H1 (cell line): ENCODE measurements at regions not wholly inside any gene's neighbourhood (a gene's known extent, or its start where the extent isn't known, plus 50 kb on each side); places are given as distances from the start of the nearest gene placed in this dataset.
A peak's percentile ranks its signal among the peaks of the same experiment; 100 is the strongest.

ENCODE experiments used
- CTCF ChIA-PET: fragments of 300-600 bp; sonication (Branson Sonifier 250); formaldehyde crosslinking; loops from one replicate; lab custom pipeline; 2021; ENCODE audit not compliant: partially characterized antibody; lab: Charles Lee
- POLR2A ChIA-PET: fragments of 300-600 bp; sonication (Branson Sonifier 250); formaldehyde crosslinking; loops from one replicate; lab custom pipeline; 2021; ENCODE audit warnings: inconsistent platforms; ENCODE audit not compliant: partially characterized antibody; lab: Charles Lee
- DNase-seq, 2 experiments: peaks; one replicate each; pipeline versions ENCODE4 v3.0.0 to v3.0.0-alpha.2; 2010 to 2022; ENCODE audit warnings: low spot score in 2 of 2, low read depth in 1 of 2, mixed read lengths in 1 of 2
- FAIRE-seq: peaks from 2 replicates; lab custom pipeline; 2011; peaks lifted over from hg19 to GRCh38; lab: Jason Lieb, UNC
- H2AFZ ChIP-seq: 2 replicates; pipeline ENCODE4 v1.8.1; 2012; ENCODE audit warnings: low read length, inconsistent platforms
- H2AK5ac ChIP-seq: 2 replicates; pipeline ENCODE4 v1.6.1; 2013; ENCODE audit warnings: low read depth, low read length
- H2BK120ac ChIP-seq: replicated peaks from 2 replicates; pipeline ENCODE3; 2013; ENCODE audit warnings: low read depth, low read length, inconsistent platforms
- H2BK12ac ChIP-seq: 2 replicates; pipeline ENCODE4 v1.6.1; 2013; ENCODE audit warnings: low read depth, low read length
- H2BK15ac ChIP-seq: 2 replicates; pipeline ENCODE4 v1.6.1; 2013; ENCODE audit warnings: low read length
- H2BK20ac ChIP-seq: 2 replicates; pipeline ENCODE4 v1.6.1; 2013; ENCODE audit warnings: low read length
- H2BK5ac ChIP-seq: 2 replicates; pipeline ENCODE4 v1.6.1; 2013; ENCODE audit warnings: low read depth, low read length
- H3K14ac ChIP-seq: 2 replicates; pipeline ENCODE4 v1.6.1; 2013; ENCODE audit warnings: inconsistent platforms; ENCODE audit not compliant: insufficient read length
- H3K18ac ChIP-seq: 2 replicates; pipeline ENCODE4 v1.6.1; 2013; ENCODE audit warnings: low read length; ENCODE audit errors: extremely low read depth
- H3K23ac ChIP-seq: 2 replicates; pipeline ENCODE4 v1.6.1; 2013; ENCODE audit warnings: inconsistent platforms; ENCODE audit not compliant: insufficient read length
- H3K23me2 ChIP-seq: 2 replicates; pipeline ENCODE4 v1.6.1; 2013; ENCODE audit warnings: low read depth, low read length
- H3K27ac ChIP-seq: 2 replicates; pipeline ENCODE4 v1.6.1; 2011; ENCODE audit warnings: low read depth, low read length, inconsistent platforms
- H3K27me3 ChIP-seq, 4 experiments: replicated peaks in 1 of 4; 1 replicate in 1 of 4; 2 replicates in 3 of 4; pipeline versions ENCODE4 v1.6.1 to v1.8.1; 2011 to 2013; ENCODE audit warnings: low read length in 3 of 4, mild to moderate bottlenecking in 3 of 4, inconsistent platforms in 2 of 4, mixed read lengths in 2 of 4, moderate library complexity in 1 of 4; ENCODE audit not compliant: control insufficient read depth in 3 of 4, insufficient read depth in 3 of 4; ENCODE audit errors: extremely low read depth in 1 of 4
- H3K36me3 ChIP-seq, 4 experiments: 2 replicates each; pipeline versions ENCODE4 v1.6.1 to v1.8.1; 2011 to 2013; ENCODE audit warnings: mild to moderate bottlenecking in 4 of 4, low read length in 3 of 4, moderate library complexity in 2 of 4, control low read depth in 1 of 4, inconsistent platforms in 1 of 4; ENCODE audit not compliant: insufficient read depth in 4 of 4, control insufficient read depth in 2 of 4
- H3K4ac ChIP-seq: replicated peaks from 2 replicates; pipeline ENCODE3; 2013; ENCODE audit warnings: low read length, low read depth, mixed read lengths, inconsistent platforms; ENCODE audit not compliant: insufficient read length
- H3K4me1 ChIP-seq, 4 experiments: replicated peaks in 1 of 4; 1 replicate in 1 of 4; 2 replicates in 3 of 4; pipeline versions ENCODE4 v1.6.1 to v1.8.1; 2011 to 2013; ENCODE audit warnings: low read length in 3 of 4, inconsistent platforms in 2 of 4, mixed read lengths in 1 of 4; ENCODE audit not compliant: insufficient read depth in 4 of 4, control insufficient read depth in 3 of 4
- H3K4me2 ChIP-seq, 2 experiments: 2 replicates each; pipeline versions ENCODE4 v1.6.1 to v1.8.1; 2011 to 2013; ENCODE audit warnings: low read depth in 2 of 2, low read length in 2 of 2, control low read depth in 1 of 2, inconsistent platforms in 1 of 2, mild to moderate bottlenecking in 1 of 2; ENCODE audit not compliant: insufficient read depth in 1 of 2
- H3K4me3 ChIP-seq, 4 experiments: fragments of 200-600, 300-600 bp in 1 of 4; sonication (generic), shearing (Covaris generic), sonication (Bioruptor Twin) in 1 of 4; 2 replicates each; pipeline versions ENCODE4 v1.5.1 to v1.8.1; 2011 to 2016; ENCODE audit warnings: low read length in 4 of 4, low read depth in 3 of 4, control low read depth in 2 of 4, inconsistent platforms in 2 of 4, mild to moderate bottlenecking in 2 of 4, mixed read lengths in 1 of 4, moderate library complexity in 1 of 4; ENCODE audit not compliant: insufficient read depth in 2 of 4; ENCODE audit errors: extremely low read depth in 1 of 4
- H3K56ac ChIP-seq: replicated peaks from 2 replicates; pipeline ENCODE3; 2013; ENCODE audit warnings: low read depth, mild to moderate bottlenecking, mixed read lengths, low read length, inconsistent platforms; ENCODE audit not compliant: insufficient read length
- H3K79me1 ChIP-seq: 2 replicates; pipeline ENCODE4 v1.6.1; 2013; ENCODE audit warnings: low read depth, low read length, control low read depth
- H3K79me2 ChIP-seq, 2 experiments: 2 replicates each; pipeline versions ENCODE4 v1.6.1 to v1.8.1; 2012 to 2013; ENCODE audit warnings: low read length in 2 of 2, mild to moderate bottlenecking in 2 of 2, inconsistent platforms in 1 of 2; ENCODE audit not compliant: insufficient read depth in 2 of 2, control insufficient read depth in 1 of 2
- H3K9ac ChIP-seq, 4 experiments: replicated peaks in 1 of 4; 1 replicate in 1 of 4; 2 replicates in 3 of 4; pipeline versions ENCODE4 v1.6.1 to v1.8.1; 2011 to 2013; ENCODE audit warnings: low read depth in 3 of 4, low read length in 3 of 4, control low read depth in 2 of 4, mild to moderate bottlenecking in 2 of 4, moderate library complexity in 2 of 4, inconsistent platforms in 1 of 4; ENCODE audit errors: extremely low read depth in 1 of 4
- H3K9me3 ChIP-seq, 2 experiments: 2 replicates each; pipeline versions ENCODE4 v1.6.1 to v1.8.1; 2012 to 2013; ENCODE audit warnings: mild to moderate bottlenecking in 2 of 2, moderate library complexity in 2 of 2, control low read depth in 1 of 2, inconsistent platforms in 1 of 2, low read depth in 1 of 2, low read length in 1 of 2, mixed read lengths in 1 of 2; ENCODE audit not compliant: insufficient read depth in 2 of 2
- H4K20me1 ChIP-seq, 2 experiments: replicated peaks in 1 of 2; 2 replicates each; pipeline versions ENCODE3 to v1.8.1; 2011 to 2013; ENCODE audit warnings: inconsistent platforms in 2 of 2, low read length in 2 of 2, mild to moderate bottlenecking in 1 of 2; ENCODE audit not compliant: insufficient read depth in 2 of 2, control insufficient read depth in 1 of 2
- H4K5ac ChIP-seq: 2 replicates; pipeline ENCODE4 v1.6.1; 2013; ENCODE audit warnings: low read length, low read depth, mixed read lengths, inconsistent platforms; ENCODE audit not compliant: insufficient read length
- H4K8ac ChIP-seq: 2 replicates; pipeline ENCODE4 v1.8.0; 2013; ENCODE audit warnings: mild to moderate bottlenecking, moderate library complexity, low read length, inconsistent platforms; ENCODE audit not compliant: insufficient read depth; ENCODE audit errors: extremely low read depth
- H4K91ac ChIP-seq: replicated peaks from 2 replicates; pipeline ENCODE3; 2013; ENCODE audit warnings: low read length, mixed read lengths, inconsistent platforms; ENCODE audit not compliant: insufficient read length
- PHF8 ChIP-seq: fragments of 200-600 bp; sonication (generic); conservative IDR thresholded peaks from 2 replicates; pipeline ENCODE4 v1.7.1; 2012; ENCODE audit warnings: low read depth, mild to moderate bottlenecking, inconsistent platforms, low read length, moderate library complexity
- WGBS, 2 experiments: shearing (Covaris generic) in 1 of 2; methylation state at CpG; one replicate each; pipeline versions ENCODE4 v1.1.6 to v1.1.7; 2013 to 2015; ENCODE audit warnings: low lambda C conversion rate in 2 of 2, mixed read lengths in 2 of 2, inconsistent platforms in 1 of 2, low coverage in 1 of 2, missing lambda C conversion rate in 1 of 2; ENCODE audit not compliant: insufficient replicate concordance in 2 of 2, insufficient coverage in 1 of 2, insufficient read length in 1 of 2; ENCODE audit errors: extremely low coverage in 1 of 2, missing lambda C conversion rate in 1 of 2; 5-methylcytosine and 5-hydroxymethylcytosine counted together
- TF ChIP-seq, protein P1 (sequence below): IDR thresholded peaks from 2 replicates; pipeline ENCODE4 v1.6.1; 2011; ENCODE audit warnings: low read length, improper control_type of control experiment

- H3K4me2 ChIP-seq = no peak overlapping the region
- ChIA-PET CTCF (no interaction called here), POLR2A (no interaction called here)
- no peaks in the 10 kb centered on the region for H3K27me3 ChIP-seq
- 79% methylated on average over 5 of the region's 5 CpGs; no CpG with 5 or more reads in 1 of the 2 experiments for WGBS, 2 experiments
- no peak overlapping the region for H3K4ac ChIP-seq
- no peaks in the 10 kb centered on the region for H3K79me2 ChIP-seq
- H3K27ac ChIP-seq = no peak overlapping the region
- H3K4me3 ChIP-seq = no peak overlapping the region
- H2AFZ ChIP-seq = no peak overlapping the region
- no peak overlapping the region for H2AK5ac ChIP-seq
- FAIRE-seq = no peak
- H3K36me3 ChIP-seq = no peaks in the 10 kb centered on the region
- H2BK5ac ChIP-seq = no peak overlapping the region
- H3K79me1 ChIP-seq = no peaks in the 10 kb centered on the region
- no peak overlapping the region for H3K14ac ChIP-seq
- H2BK120ac ChIP-seq = no peak overlapping the region
- H3K9ac ChIP-seq = no peak overlapping the region
- H2BK15ac ChIP-seq = no peak overlapping the region
- H4K91ac ChIP-seq = no peak overlapping the region
- H3K23me2 ChIP-seq = no peaks in the 10 kb centered on the region
- no peak for DNase-seq
- no peak overlapping the region for H2BK20ac ChIP-seq
- H3K4me1 ChIP-seq = no peaks in the 10 kb centered on the region
- H3K23ac ChIP-seq = no peak overlapping the region
- TF ChIP-seq, protein P1, sequence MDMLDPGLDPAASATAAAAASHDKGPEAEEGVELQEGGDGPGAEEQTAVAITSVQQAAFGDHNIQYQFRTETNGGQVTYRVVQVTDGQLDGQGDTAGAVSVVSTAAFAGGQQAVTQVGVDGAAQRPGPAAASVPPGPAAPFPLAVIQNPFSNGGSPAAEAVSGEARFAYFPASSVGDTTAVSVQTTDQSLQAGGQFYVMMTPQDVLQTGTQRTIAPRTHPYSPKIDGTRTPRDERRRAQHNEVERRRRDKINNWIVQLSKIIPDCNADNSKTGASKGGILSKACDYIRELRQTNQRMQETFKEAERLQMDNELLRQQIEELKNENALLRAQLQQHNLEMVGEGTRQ = 0 out of 2 replicates have a peak, but pooled peaks have one; percentile 6
- TF ChIP-seq PHF8 = no peak
- TF ChIP-seq, all 59 proteins: peak for 1
- no peak overlapping the region for H3K18ac ChIP-seq
- H4K20me1 ChIP-seq = no peaks in the 10 kb centered on the region
- H4K8ac ChIP-seq = no peak overlapping the region
- peaks cover 0 to 2% of the 10 kb centered on the region in 2 experiments; a peak in 1 of 4 replicates for H3K9me3 ChIP-seq
- H3K56ac ChIP-seq = no peak overlapping the region
- H4K5ac ChIP-seq = no peak overlapping the region
- no peak overlapping the region for H2BK12ac ChIP-seq
Measured at GRCh38 chr5:3899093-3899492, 303.5 kb downstream of the IRX1 start.
